ENCODE measurements at regions not wholly inside any gene's neighbourhood (a gene's known extent, or its start where the extent isn't known, plus 50 kb on each side); places are given as distances from the start of the nearest gene placed in this dataset.

- FAIRE-seq: no peak
Observed at GRCh38 chr14:98548071-98548686, 723.8 kb downstream of the BCL11B start.

GRCh38 chr14:98551028-98551427, 721.0 kb downstream of the BCL11B start:
- no peak for FAIRE-seq

- no peak for FAIRE-seq
Observed at GRCh38 chr14:98555440-98555839, 716.6 kb downstream of the BCL11B start.

GRCh38 chr14:98564006-98564405, 708.0 kb downstream of the BCL11B start:
- no peak for FAIRE-seq

- no peak for FAIRE-seq
Observed at GRCh38 chr14:98564541-98564940, 707.5 kb downstream of the BCL11B start.

- FAIRE-seq: no peak
Observed at GRCh38 chr14:98571104-98571503, 700.9 kb downstream of the BCL11B start.

GRCh38 chr14:98573082-98573481, 698.9 kb downstream of the BCL11B start:
- no peak for FAIRE-seq

- FAIRE-seq: no peak
Observed at GRCh38 chr14:98576463-98576862, 695.5 kb downstream of the BCL11B start.

GRCh38 chr14:98578204-98578603, 693.8 kb downstream of the BCL11B start:
- no peak for FAIRE-seq

- FAIRE-seq: no peak
Observed at GRCh38 chr14:98579140-98579539, 692.9 kb downstream of the BCL11B start.

GRCh38 chr14:98580131-98580678, 691.8 kb downstream of the BCL11B start:
- FAIRE-seq: no peak

GRCh38 chr14:98582276-98582675, 689.7 kb downstream of the BCL11B start:
- no peak for FAIRE-seq

GRCh38 chr14:98591161-98591560, 680.8 kb downstream of the BCL11B start:
- FAIRE-seq: no peak

GRCh38 chr14:98592611-98593170, 679.3 kb downstream of the BCL11B start:
- FAIRE-seq: no peak

GRCh38 chr14:98593361-98593761, 678.6 kb downstream of the BCL11B start:
- FAIRE-seq: no peak

GRCh38 chr14:98594156-98594555, 677.8 kb downstream of the BCL11B start:
- no peak for FAIRE-seq

GRCh38 chr14:98598576-98598975, 673.4 kb downstream of the BCL11B start:
- no peak for FAIRE-seq

- FAIRE-seq: no peak
Observed at GRCh38 chr14:98599082-98599481, 672.9 kb downstream of the BCL11B start.

- FAIRE-seq: no peak
Observed at GRCh38 chr14:98602983-98603382, 669.0 kb downstream of the BCL11B start.

- FAIRE-seq: no peak
Observed at GRCh38 chr14:98605043-98605442, 667.0 kb downstream of the BCL11B start.

GRCh38 chr14:98606041-98606640, 665.9 kb downstream of the BCL11B start:
- FAIRE-seq: no peak

GRCh38 chr14:98606816-98607215, 665.2 kb downstream of the BCL11B start:
- no peak for FAIRE-seq

- no peak for FAIRE-seq
Observed at GRCh38 chr14:98607341-98607910, 664.6 kb downstream of the BCL11B start.

Data from G401.6 (cell line).